ENCODE measurements at regions not wholly inside any gene's neighbourhood (a gene's known extent, or its start where the extent isn't known, plus 50 kb on each side); places are given as distances from the start of the nearest gene placed in this dataset.
"Not testable (repeated sequence)": the region's sequence is repeated elsewhere in the genome, so short reads cannot be mapped to it uniquely, and the experiment has no call there.

GRCh38 chr5:87212183-87212582 is 55.5 kb upstream of the RASA1 start:
- H3K27ac ChIP-seq (ENCODE audit: low read depth, low read length); H3K36me3 ChIP-seq (ENCODE audit: control insufficient read depth, insufficient read depth, low read length); H3K9ac ChIP-seq (ENCODE audit: low read length); H3K4me1 ChIP-seq (ENCODE audit: control insufficient read depth, insufficient read depth, low read length); H3K4me3 ChIP-seq (ENCODE audit: low read length); H3K27me3 ChIP-seq (ENCODE audit: control insufficient read depth, insufficient read depth, low read length): not testable (repeated sequence)

GRCh38 chr5:87217480-87217879 is 50.2 kb upstream of the RASA1 start:
- H3K4me3 ChIP-seq (ENCODE audit: low read length); H3K9ac ChIP-seq (ENCODE audit: low read length); H3K27ac ChIP-seq (ENCODE audit: low read depth, low read length); H3K4me1 ChIP-seq (ENCODE audit: control insufficient read depth, insufficient read depth, low read length); H3K27me3 ChIP-seq (ENCODE audit: control insufficient read depth, insufficient read depth, low read length); H3K36me3 ChIP-seq (ENCODE audit: control insufficient read depth, insufficient read depth, low read length): not testable (repeated sequence)

Measured in rectal smooth muscle tissue (tissue), 1 donor.